Erythroblast (primary cell): ENCODE measurements at regions not wholly inside any gene's neighbourhood (a gene's known extent, or its start where the extent isn't known, plus 50 kb on each side); places are given as distances from the start of the nearest gene placed in this dataset.

ENCODE experiments used
- GATA1 ChIP-seq: IDR thresholded peaks from 2 replicates; pipeline ENCODE4 v1.6.1; 2011; ENCODE audit warnings: low read depth, mild to moderate bottlenecking, control low read depth, low read length, moderate library complexity
- POLR2A ChIP-seq: IDR thresholded peaks from 2 replicates; pipeline ENCODE4 v1.6.1; 2011; ENCODE audit warnings: mild to moderate bottlenecking, low read length

DNA sequence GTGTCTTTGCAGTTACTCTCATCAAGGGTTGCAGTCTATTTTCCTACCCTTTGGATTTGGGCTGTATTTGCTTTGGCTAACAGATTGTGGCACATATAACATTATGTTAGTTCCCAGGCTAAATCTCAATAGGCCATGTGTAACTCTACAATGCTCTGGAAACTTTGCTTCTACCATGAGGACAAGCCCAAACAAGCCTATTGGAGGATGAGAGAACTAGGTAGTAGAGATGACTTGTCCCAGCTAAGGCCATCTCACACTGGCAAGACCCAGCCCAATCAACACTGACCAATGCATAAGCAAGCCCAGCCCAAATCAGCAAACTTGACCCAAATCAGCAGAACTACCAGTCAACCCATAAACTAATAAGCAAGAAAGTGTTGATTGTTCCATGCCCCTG is 311.8 kb downstream of the NDFIP2 start:
- TF ChIP-seq POLR2A (no peak), GATA1 (no peak)
